ENCODE measurements at regions not wholly inside any gene's neighbourhood (a gene's known extent, or its start where the extent isn't known, plus 50 kb on each side); places are given as distances from the start of the nearest gene placed in this dataset.

- DNase-seq (ENCODE audit: low read depth in 2 of 2): no peak
These were observed 395.5 kb downstream of the EFNB2 start for GRCh38 chr13:106139942-106140341.

- DNase-seq (ENCODE audit: low read depth in 2 of 2): peak in 1 of 2 donors; percentile 73
These were observed 396.1 kb downstream of the EFNB2 start for GRCh38 chr13:106139377-106139776.

GRCh38 chr13:106138620-106139019 is 396.8 kb downstream of the EFNB2 start:
- no peak for DNase-seq (ENCODE audit: low read depth in 2 of 2)

- DNase-seq (ENCODE audit: low read depth in 2 of 2): peak in 1 of 2 donors; percentile 76
These were observed 402.4 kb downstream of the EFNB2 start for GRCh38 chr13:106133025-106133424.

- peak in 1 of 2 donors; percentile 20 for DNase-seq (ENCODE audit: low read depth in 2 of 2)
These were observed 403.2 kb downstream of the EFNB2 start for GRCh38 chr13:106132216-106132615.

GRCh38 chr13:106129993-106130392 is 405.5 kb downstream of the EFNB2 start:
- DNase-seq (ENCODE audit: low read depth in 2 of 2): no peak

- no peak for DNase-seq (ENCODE audit: low read depth in 2 of 2)
These were observed 406.2 kb downstream of the EFNB2 start for GRCh38 chr13:106129273-106129672.

- no peak for DNase-seq (ENCODE audit: low read depth in 2 of 2)
These were observed 413.2 kb downstream of the EFNB2 start for GRCh38 chr13:106122234-106122633.

GRCh38 chr13:106121173-106121754 is 414.2 kb downstream of the EFNB2 start:
- DNase-seq (ENCODE audit: low read depth in 2 of 2): peak; percentile 13 to 50

- peak; percentile 33 to 36 for DNase-seq (ENCODE audit: low read depth in 2 of 2)
These were observed 416.5 kb downstream of the EFNB2 start for GRCh38 chr13:106118996-106119395.

- DNase-seq (ENCODE audit: low read depth in 2 of 2): no peak
These were observed 417.4 kb downstream of the EFNB2 start for GRCh38 chr13:106118050-106118449.

- no peak for DNase-seq (ENCODE audit: low read depth in 2 of 2)
These were observed 417.8 kb downstream of the EFNB2 start for GRCh38 chr13:106117640-106118039.

- DNase-seq (ENCODE audit: low read depth in 2 of 2): peak; percentile 59 to 89
These were observed 418.4 kb downstream of the EFNB2 start for GRCh38 chr13:106117035-106117434.

GRCh38 chr13:106115081-106115480 is 420.4 kb downstream of the EFNB2 start:
- peak in 1 of 2 donors; percentile 12 for DNase-seq (ENCODE audit: low read depth in 2 of 2)

GRCh38 chr13:106113796-106114195 is 421.7 kb downstream of the EFNB2 start:
- no peak for DNase-seq (ENCODE audit: low read depth in 2 of 2)

GRCh38 chr13:106112191-106112590 is 423.3 kb downstream of the EFNB2 start:
- DNase-seq (ENCODE audit: low read depth in 2 of 2): peak in 1 of 2 donors; percentile 55

- no peak for DNase-seq (ENCODE audit: low read depth in 2 of 2)
These were observed 425.1 kb downstream of the EFNB2 start for GRCh38 chr13:106110241-106110855.

- peak in 1 of 2 donors; percentile 44 for DNase-seq (ENCODE audit: low read depth in 2 of 2)
These were observed 426.1 kb downstream of the EFNB2 start for GRCh38 chr13:106109391-106109791.

- DNase-seq (ENCODE audit: low read depth in 2 of 2): no peak
These were observed 427.1 kb downstream of the EFNB2 start for GRCh38 chr13:106108346-106108745.

GRCh38 chr13:106107061-106107460 is 428.4 kb downstream of the EFNB2 start:
- no peak for DNase-seq (ENCODE audit: low read depth in 2 of 2)

- DNase-seq (ENCODE audit: low read depth in 2 of 2): no peak
These were observed 430.3 kb downstream of the EFNB2 start for GRCh38 chr13:106105153-106105552.

GRCh38 chr13:106104281-106104901 is 431.1 kb downstream of the EFNB2 start:
- peak in 1 of 2 donors; percentile 70 for DNase-seq (ENCODE audit: low read depth in 2 of 2)

- DNase-seq (ENCODE audit: low read depth in 2 of 2): peak in 1 of 2 donors; percentile 20
These were observed 431.7 kb downstream of the EFNB2 start for GRCh38 chr13:106103779-106104178.
